ENCODE measurements at regions not wholly inside any gene's neighbourhood (a gene's known extent, or its start where the extent isn't known, plus 50 kb on each side); places are given as distances from the start of the nearest gene placed in this dataset.
"Not testable (repeated sequence)": the region's sequence is repeated elsewhere in the genome, so short reads cannot be mapped to it uniquely, and the experiment has no call there.

- not testable (repeated sequence) for H3K4me3 Mint-ChIP-seq; ATAC-seq (replicated peaks); H3K27ac Mint-ChIP-seq; H3K4me1 Mint-ChIP-seq (ENCODE audit: low read depth in 2 of 2); DNase-seq; H3K9me3 Mint-ChIP-seq; H3K36me3 Mint-ChIP-seq (ENCODE audit: insufficient read depth)
- peaks cover 0 to 19% of the 10 kb centered on the region in 2 donors for H3K27me3 Mint-ChIP-seq
Observed at GRCh38 chr4:3585567-3585966, 53.3 kb upstream of the LRPAP1 start.

GRCh38 chr4:3582091-3582475 lies 49.9 kb upstream of the LRPAP1 start:
- no peaks in the 10 kb centered on the region for H3K9me3 Mint-ChIP-seq
- no peak overlapping the region for H3K4me3 Mint-ChIP-seq
- peaks cover 13 to 44% of the 10 kb centered on the region in 2 donors for H3K27me3 Mint-ChIP-seq
- ATAC-seq (replicated peaks) (no peak), DNase-seq (no peak)
- no peak overlapping the region for H3K27ac Mint-ChIP-seq
- H3K36me3 Mint-ChIP-seq (ENCODE audit: insufficient read depth), result no peaks in the 10 kb centered on the region
- H3K4me1 Mint-ChIP-seq (ENCODE audit: low read depth in 2 of 2), result peaks cover 0 to 2% of the 10 kb centered on the region in 2 donors
